ENCODE measurements at regions not wholly inside any gene's neighbourhood (a gene's known extent, or its start where the extent isn't known, plus 50 kb on each side); places are given as distances from the start of the nearest gene placed in this dataset.

GRCh38 chr14:53380867-53381225 lies 227.7 kb upstream of the DDHD1 start:
- H3K9me3 ChIP-seq (ENCODE audit: insufficient read depth in 2 of 2, low read depth in 1 of 2, low read length in 1 of 2) = no peaks in the 10 kb centered on the region
- H3K4me3 ChIP-seq (ENCODE audit: extremely low read depth in 1 of 4, insufficient read depth in 2 of 4, low read depth in 3 of 4, low read length in 4 of 4) = no peak overlapping the region
- no peak overlapping the region for H3K14ac ChIP-seq (ENCODE audit: insufficient read length)
- H4K8ac ChIP-seq (ENCODE audit: extremely low read depth, insufficient read depth, low read length) = no peak overlapping the region
- no peaks in the 10 kb centered on the region for H3K27me3 ChIP-seq (replicated peaks in 1 of 4; ENCODE audit: control insufficient read depth in 3 of 4, extremely low read depth in 1 of 4, insufficient read depth in 3 of 4, low read length in 3 of 4)
- H3K4me1 ChIP-seq (replicated peaks in 1 of 4; ENCODE audit: control insufficient read depth in 3 of 4, insufficient read depth in 4 of 4, low read length in 3 of 4) = no peaks in the 10 kb centered on the region
- H3K4ac ChIP-seq (replicated peaks; ENCODE audit: insufficient read length, low read depth, low read length) = no peak overlapping the region
- H3K56ac ChIP-seq (replicated peaks; ENCODE audit: insufficient read length, low read depth, low read length) = no peak overlapping the region
- H3K23me2 ChIP-seq (ENCODE audit: low read depth, low read length) = no peaks in the 10 kb centered on the region
- no peak overlapping the region for H3K9ac ChIP-seq (replicated peaks in 1 of 4; ENCODE audit: extremely low read depth in 1 of 4, low read depth in 3 of 4, low read length in 3 of 4)
- no peak overlapping the region for H3K23ac ChIP-seq (ENCODE audit: insufficient read length)
- H3K36me3 ChIP-seq (ENCODE audit: control insufficient read depth in 2 of 4, insufficient read depth in 4 of 4, low read length in 3 of 4) = no peaks in the 10 kb centered on the region
- no peaks in the 10 kb centered on the region for H3K79me1 ChIP-seq (ENCODE audit: low read depth, low read length)
- H2BK120ac ChIP-seq (replicated peaks; ENCODE audit: low read depth, low read length) = no peak overlapping the region
- no peak for DNase-seq (ENCODE audit: low read depth in 1 of 2, low spot score in 2 of 2)
- H3K18ac ChIP-seq (ENCODE audit: extremely low read depth, low read length) = no peak overlapping the region
- H4K91ac ChIP-seq (replicated peaks; ENCODE audit: insufficient read length, low read length) = no peak overlapping the region
- no peak overlapping the region for H2BK12ac ChIP-seq (ENCODE audit: low read depth, low read length)
- H2AFZ ChIP-seq (ENCODE audit: low read length) = no peak overlapping the region
- H2AK5ac ChIP-seq (ENCODE audit: low read depth, low read length) = no peak overlapping the region
- H4K5ac ChIP-seq (ENCODE audit: insufficient read length, low read depth, low read length) = no peak overlapping the region
- ChIA-PET CTCF (ENCODE audit: partially characterized antibody) (interaction anchor here (0.8 to 1.9 kb wide), 3 partner anchors 10 to 24 kb away, joined by 3 to 5 read pairs (median 3); no protein-coding TSS in a partner anchor), POLR2A (ENCODE audit: partially characterized antibody) (no interaction called here)
- TF ChIP-seq YY1 (IDR thresholded peaks at IDR 0.05; ENCODE audit: low read depth, low read length) (no peak), SUZ12 (IDR thresholded peaks at IDR 0.05; ENCODE audit: low read length) (no peak)
- no peaks in the 10 kb centered on the region for H3K79me2 ChIP-seq (ENCODE audit: control insufficient read depth in 1 of 2, insufficient read depth in 2 of 2, low read length in 2 of 2)
- WGBS, 2 experiments (ENCODE audit: extremely low coverage in 1 of 2, insufficient coverage in 1 of 2, insufficient read length in 1 of 2, insufficient replicate concordance in 2 of 2, low coverage in 1 of 2, low lambda C conversion rate in 2 of 2, missing lambda C conversion rate in 1 of 2) = 67% methylated on average over 1 of the region's 1 CpG; no CpG with 5 or more reads in 1 of the 2 experiments
- no peak overlapping the region for H2BK20ac ChIP-seq (ENCODE audit: low read length)
- H3K27ac ChIP-seq (ENCODE audit: low read depth, low read length) = no peak overlapping the region
- H3K4me2 ChIP-seq (ENCODE audit: insufficient read depth in 1 of 2, low read depth in 2 of 2, low read length in 2 of 2) = no peak overlapping the region
- H2BK5ac ChIP-seq (ENCODE audit: low read depth, low read length) = no peak overlapping the region
- no peaks in the 10 kb centered on the region for H4K20me1 ChIP-seq (replicated peaks in 1 of 2; ENCODE audit: control insufficient read depth in 1 of 2, insufficient read depth in 2 of 2, low read length in 2 of 2)
- H2BK15ac ChIP-seq (ENCODE audit: low read length) = no peak overlapping the region
- FAIRE-seq = no peak

Data from H1 (cell line).